ENCODE measurements at regions not wholly inside any gene's neighbourhood (a gene's known extent, or its start where the extent isn't known, plus 50 kb on each side); places are given as distances from the start of the nearest gene placed in this dataset.

DNA sequence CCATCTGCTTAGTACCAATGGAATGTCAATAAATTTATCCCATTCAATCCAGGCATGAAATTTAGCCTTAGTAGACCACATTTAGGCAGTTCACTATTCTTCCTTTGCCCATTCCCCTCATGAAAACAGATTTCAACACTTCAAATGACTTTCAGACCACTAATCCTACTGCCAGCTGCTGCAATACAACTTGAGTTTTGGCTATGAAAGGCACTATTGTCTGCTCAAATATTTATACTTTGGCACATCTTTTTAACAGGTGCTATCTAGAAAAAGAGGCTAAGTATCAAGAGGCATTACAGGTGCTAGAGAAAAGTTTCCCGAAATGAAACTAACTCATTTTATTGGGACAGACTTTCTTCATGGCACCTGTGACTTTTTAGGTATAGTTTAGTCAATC, 499.8 kb downstream of the C12orf50 start:
- no peak for TF ChIP-seq CTCF (IDR thresholded peaks at IDR 0.05)
- H3K27ac ChIP-seq: no peak overlapping the region
- H3K4me3 ChIP-seq: no peak overlapping the region
- no peak for DNase-seq (ENCODE audit: low spot score)

- Histone ChIP-seq H3K27ac (no peak overlapping the region), H3K4me3 (no peak overlapping the region)
- DNase-seq (ENCODE audit: low spot score): no peak
- no peak for TF ChIP-seq CTCF (IDR thresholded peaks at IDR 0.05)
Observed at GRCh38 chr12:87520968-87521367, 508.2 kb downstream of the C12orf50 start.

DNA sequence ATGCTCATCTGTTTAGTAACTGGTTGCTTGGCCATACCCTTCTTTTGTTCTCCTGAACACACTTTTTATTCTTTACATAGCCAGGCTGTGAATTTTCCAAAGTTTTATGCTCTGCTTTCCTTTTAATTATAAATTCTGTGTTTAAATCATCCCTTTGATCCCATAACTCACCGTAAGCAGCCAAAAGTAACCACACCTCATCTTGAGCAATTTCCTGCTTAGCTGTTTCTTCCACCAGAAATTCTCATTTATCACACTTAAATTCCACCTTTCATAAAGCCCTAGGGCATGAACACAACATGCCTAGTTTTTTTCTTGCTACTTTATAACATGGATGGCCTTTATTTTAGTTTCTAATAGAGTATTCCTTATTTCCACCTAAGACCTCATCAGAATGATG, 510.7 kb downstream of the C12orf50 start:
- no peak for DNase-seq (ENCODE audit: low spot score)
- no peak for TF ChIP-seq CTCF (IDR thresholded peaks at IDR 0.05)
- no peak overlapping the region for H3K4me3 ChIP-seq
- H3K27ac ChIP-seq: no peak overlapping the region

DNA sequence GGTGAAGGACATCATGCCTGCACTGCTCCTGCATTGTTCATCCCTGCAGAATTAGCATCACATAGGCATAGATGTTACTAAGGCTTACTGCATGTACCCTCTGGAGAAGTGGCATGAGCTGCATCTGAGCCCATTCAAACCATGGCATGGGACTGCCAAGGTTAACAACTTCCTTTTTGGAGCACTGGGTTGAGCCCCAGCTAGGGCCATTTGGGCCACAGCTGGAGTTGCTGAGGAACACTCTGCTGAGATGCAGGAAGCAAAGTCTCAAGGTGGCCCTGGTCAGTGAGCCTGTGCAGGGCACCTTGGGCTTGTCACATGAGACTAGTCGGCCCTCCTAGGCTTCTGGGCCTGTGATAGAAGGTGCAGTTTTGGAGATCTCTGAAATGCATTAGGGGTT, 511.2 kb downstream of the C12orf50 start:
- no peak for DNase-seq (ENCODE audit: low spot score)
- no peak overlapping the region for H3K27ac ChIP-seq
- no peak for TF ChIP-seq CTCF (IDR thresholded peaks at IDR 0.05)
- H3K4me3 ChIP-seq: no peak overlapping the region

GRCh38 chr12:87513536-87514280, 515.5 kb downstream of the C12orf50 start:
- DNase-seq (ENCODE audit: low spot score): no peak
- H3K4me3 ChIP-seq: no peak overlapping the region
- no peak overlapping the region for H3K27ac ChIP-seq
- TF ChIP-seq CTCF (IDR thresholded peaks at IDR 0.05): no peak

GRCh38 chr12:87511371-87511770, 517.8 kb downstream of the C12orf50 start:
- DNase-seq (ENCODE audit: low spot score): no peak
- TF ChIP-seq CTCF (IDR thresholded peaks at IDR 0.05): no peak
- no peak overlapping the region for H3K4me3 ChIP-seq
- H3K27ac ChIP-seq: no peak overlapping the region

GRCh38 chr12:87509237-87509820, 519.9 kb downstream of the C12orf50 start:
- H3K27ac ChIP-seq: no peak overlapping the region
- no peak for DNase-seq (ENCODE audit: low spot score)
- TF ChIP-seq CTCF (IDR thresholded peaks at IDR 0.05): no peak
- H3K4me3 ChIP-seq: no peak overlapping the region

All from coronary artery (tissue), 2 donors.